Small intestine (tissue), 7 donors: ENCODE measurements at regions not wholly inside any gene's neighbourhood (a gene's known extent, or its start where the extent isn't known, plus 50 kb on each side); places are given as distances from the start of the nearest gene placed in this dataset.

Experiments used
- DNase-seq, 2 donors: peaks; one replicate each; pipeline versions ENCODE4 v3.0.0 to v3.0.0-alpha.2; 2013
- FAIRE-seq: peaks from 2 replicates; lab custom pipeline; 2012; peaks lifted over from hg19 to GRCh38; lab: Jason Lieb, UNC
- H3K27ac ChIP-seq, 3 donors: one replicate each; pipeline ENCODE4 v1.5.1; 2013; ENCODE audit warnings: low read length in 2 of 3, mild to moderate bottlenecking in 2 of 3, control low read depth in 1 of 3, inconsistent platforms in 1 of 3, low read depth in 1 of 3, moderate library complexity in 1 of 3
- H3K27me3 ChIP-seq, 3 donors: one replicate each; pipeline ENCODE4 v1.6.1; 2013; ENCODE audit warnings: low read length in 3 of 3, inconsistent platforms in 1 of 3; ENCODE audit not compliant: control insufficient read depth in 3 of 3, insufficient read depth in 3 of 3
- H3K36me3 ChIP-seq, 3 donors: one replicate each; pipeline ENCODE4 v1.6.1; 2013; ENCODE audit warnings: low read length in 3 of 3, inconsistent platforms in 1 of 3, low read depth in 1 of 3, mild to moderate bottlenecking in 1 of 3, moderate library complexity in 1 of 3; ENCODE audit not compliant: control insufficient read depth in 3 of 3, insufficient read depth in 2 of 3
- H3K4me1 ChIP-seq, 3 donors: one replicate each; pipeline ENCODE4 v1.6.1; 2013; ENCODE audit warnings: low read length in 2 of 3, inconsistent platforms in 1 of 3, low read depth in 1 of 3, mild to moderate bottlenecking in 1 of 3, moderate library complexity in 1 of 3; ENCODE audit not compliant: control insufficient read depth in 3 of 3, insufficient read depth in 2 of 3
- H3K4me3 ChIP-seq, 3 donors: one replicate each; pipeline ENCODE4 v1.5.1; 2013; ENCODE audit warnings: low read length in 3 of 3, control low read depth in 1 of 3, inconsistent platforms in 1 of 3, low read depth in 1 of 3, mild to moderate bottlenecking in 1 of 3, moderate library complexity in 1 of 3
- H3K9me3 ChIP-seq, 2 donors: one replicate each; pipeline ENCODE4 v1.6.1; 2013; ENCODE audit warnings: low read depth in 1 of 2, low read length in 1 of 2; ENCODE audit not compliant: control insufficient read depth in 2 of 2, insufficient read depth in 1 of 2
- WGBS, 3 donors: extraction: QIAGEN DNeasy Blood & Tissue Kit; methylation state at CpG; one replicate each; pipeline ENCODE4 v1.1.7; 2013; 5-methylcytosine and 5-hydroxymethylcytosine counted together
- donor health status: healthy with polysubstance abuse.
- donor health status: control.
- donor health status: control.
- donor health status: Bipolar disorder and iron deficiency.
- donor health status: healthy.

DNA sequence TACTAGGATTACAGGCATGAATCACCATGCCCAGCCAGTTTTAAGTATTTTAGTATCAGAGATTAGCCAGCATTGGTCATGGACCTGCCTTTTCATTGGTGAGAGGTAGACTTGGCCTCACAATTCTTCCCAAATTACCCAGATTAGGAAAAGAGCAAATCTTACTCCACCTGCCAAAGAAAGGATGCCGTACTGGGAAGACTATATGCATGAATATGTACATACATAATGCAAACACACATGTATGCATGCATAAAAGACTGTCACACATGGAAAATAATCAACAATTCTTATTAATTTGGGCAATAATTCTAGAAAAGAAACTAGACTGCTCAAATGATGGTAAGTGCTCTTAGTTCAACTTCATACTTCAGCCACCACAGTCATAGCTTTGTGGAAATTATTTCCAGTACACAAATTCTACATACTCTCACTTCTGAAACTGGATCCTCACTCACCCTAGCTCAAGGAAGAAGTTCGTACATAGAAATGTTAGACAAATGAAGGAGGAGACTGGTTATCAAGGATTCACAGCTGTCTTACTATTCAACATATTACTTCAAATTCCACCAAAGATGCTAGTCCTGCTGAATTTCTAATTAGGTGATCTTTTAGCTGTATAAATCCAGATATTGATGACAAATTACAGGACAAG, 73.7 kb downstream of the MINAR2 start:
- FAIRE-seq (no peak), DNase-seq (no peak)
- 60 to 77% (median 64%) methylated on average over 2 of the region's 2 CpGs for WGBS, 3 donors
- Histone ChIP-seq H3K9me3 (no peaks in the 10 kb centered on the region), H3K4me1 (no peaks in the 10 kb centered on the region), H3K27ac (no peak overlapping the region), H3K4me3 (no peak overlapping the region), H3K27me3 (no peaks in the 10 kb centered on the region), H3K36me3 (no peaks in the 10 kb centered on the region)

DNA sequence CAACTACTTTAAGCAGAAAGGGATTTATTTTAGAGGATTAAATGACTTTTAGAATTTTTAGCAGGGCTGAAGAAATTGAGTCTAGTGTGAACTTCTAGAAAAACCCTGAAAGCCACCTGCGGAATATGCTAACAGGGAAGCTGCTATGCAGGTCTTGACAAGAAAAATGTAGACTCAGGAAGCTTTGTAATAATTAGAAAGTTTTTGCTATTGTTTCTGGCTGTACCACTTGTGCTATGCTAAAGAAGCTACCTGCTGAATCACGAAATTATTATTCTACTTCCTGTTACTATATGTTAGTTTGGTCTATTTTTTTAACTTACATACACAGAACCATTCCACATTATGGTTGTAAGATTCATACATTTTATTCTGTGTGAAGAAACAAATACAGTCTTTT, 74.0 kb upstream of the CHSY3 start:
- Histone ChIP-seq H3K27ac (no peak overlapping the region), H3K27me3 (no peaks in the 10 kb centered on the region), H3K4me1 (no peaks in the 10 kb centered on the region), H3K9me3 (no peaks in the 10 kb centered on the region), H3K4me3 (no peak overlapping the region), H3K36me3 (no peaks in the 10 kb centered on the region)
- WGBS, 3 donors: 57 to 75% (median 62%) methylated on average over 2 of the region's 2 CpGs
- no peak for FAIRE-seq
- no peak for DNase-seq

- H3K9me3 ChIP-seq: no peaks in the 10 kb centered on the region
- H3K36me3 ChIP-seq: no peaks in the 10 kb centered on the region
- no peaks in the 10 kb centered on the region for H3K4me1 ChIP-seq
- no peak overlapping the region for H3K27ac ChIP-seq
- FAIRE-seq: no peak
- no peak for DNase-seq
- no peak overlapping the region for H3K4me3 ChIP-seq
- WGBS, 3 donors: 50 to 51% (median 51%) methylated on average over 2 of the region's 2 CpGs
- H3K27me3 ChIP-seq: no peaks in the 10 kb centered on the region
Measured at GRCh38 chr5:129836321-129836720, 67.9 kb upstream of the CHSY3 start.

GRCh38 chr5:129844764-129845163, 59.5 kb upstream of the CHSY3 start:
- no peaks in the 10 kb centered on the region for H3K4me1 ChIP-seq
- no peaks in the 10 kb centered on the region for H3K9me3 ChIP-seq
- H3K36me3 ChIP-seq: no peaks in the 10 kb centered on the region
- H3K4me3 ChIP-seq: no peak overlapping the region
- H3K27ac ChIP-seq: no peak overlapping the region
- no peak for FAIRE-seq
- DNase-seq: no peak
- no peaks in the 10 kb centered on the region for H3K27me3 ChIP-seq

DNA sequence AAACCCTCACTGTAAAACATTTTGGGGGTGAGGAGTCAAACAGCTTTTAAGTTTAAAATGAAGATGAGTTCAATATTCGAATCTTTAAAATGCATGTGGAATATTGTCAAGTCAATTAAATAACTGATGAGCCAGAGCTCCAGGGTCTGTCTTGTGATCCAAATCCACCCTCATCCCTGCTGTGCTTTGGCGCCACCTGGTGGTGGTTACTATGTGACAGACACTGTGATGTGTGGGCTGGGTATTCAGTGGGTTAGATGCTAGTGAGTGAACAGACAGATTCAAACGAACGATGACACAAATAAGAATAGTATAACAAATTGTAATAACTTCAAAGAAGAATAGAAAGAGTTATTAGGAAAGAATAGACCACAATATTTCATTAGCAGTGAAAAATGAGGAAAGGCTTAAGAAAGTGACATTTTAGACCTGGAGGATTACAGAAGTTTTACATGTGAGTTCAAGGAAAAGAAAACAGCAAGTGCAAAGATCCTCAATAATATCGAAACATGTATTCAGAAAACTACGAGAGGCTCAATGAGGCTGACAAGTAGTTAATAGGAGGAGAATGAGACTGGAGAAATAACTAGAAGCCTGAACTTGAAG, 51.4 kb upstream of the CHSY3 start:
- peak; percentile 68 to 76 for DNase-seq
- no peaks in the 10 kb centered on the region for H3K36me3 ChIP-seq
- H3K4me1 ChIP-seq: no peaks in the 10 kb centered on the region
- H3K4me3 ChIP-seq: no peak overlapping the region
- no peaks in the 10 kb centered on the region for H3K27me3 ChIP-seq
- H3K27ac ChIP-seq: no peak overlapping the region
- 16 to 34% (median 22%) methylated on average over 6 of the region's 6 CpGs for WGBS, 3 donors
- FAIRE-seq: no peak
- H3K9me3 ChIP-seq: no peaks in the 10 kb centered on the region

DNA sequence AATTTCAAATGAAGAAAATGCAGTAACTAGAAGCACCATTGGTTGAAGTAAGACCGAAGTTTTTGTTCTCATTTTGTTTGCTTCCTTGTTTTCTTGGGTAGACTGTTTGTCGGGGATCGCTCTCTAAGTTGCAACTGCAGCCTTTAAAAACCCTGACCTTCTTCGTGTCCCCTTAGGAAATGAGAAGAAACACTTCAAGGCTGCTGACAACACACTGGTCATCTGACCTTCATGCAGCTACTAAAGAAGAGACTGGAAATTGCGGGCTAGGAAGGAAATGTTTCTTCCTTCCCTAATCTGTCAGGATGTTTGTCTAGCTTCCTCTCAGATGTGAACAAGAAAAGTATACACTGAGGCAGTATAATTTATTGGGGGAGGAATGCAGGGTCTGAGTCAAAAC, 50.7 kb upstream of the CHSY3 start:
- no peaks in the 10 kb centered on the region for H3K36me3 ChIP-seq
- no peaks in the 10 kb centered on the region for H3K27me3 ChIP-seq
- no peaks in the 10 kb centered on the region for H3K9me3 ChIP-seq
- no peaks in the 10 kb centered on the region for H3K4me1 ChIP-seq
- FAIRE-seq: no peak
- no peak overlapping the region for H3K27ac ChIP-seq
- H3K4me3 ChIP-seq: no peak overlapping the region
- 40 to 53% (median 41%) methylated on average over 5 of the region's 5 CpGs for WGBS, 3 donors
- no peak for DNase-seq
